ENCODE measurements at regions not wholly inside any gene's neighbourhood (a gene's known extent, or its start where the extent isn't known, plus 50 kb on each side); places are given as distances from the start of the nearest gene placed in this dataset.

GRCh38 chr13:34039678-34040077 is 221.7 kb downstream of the RFC3 start:
- TF ChIP-seq, protein P1, sequence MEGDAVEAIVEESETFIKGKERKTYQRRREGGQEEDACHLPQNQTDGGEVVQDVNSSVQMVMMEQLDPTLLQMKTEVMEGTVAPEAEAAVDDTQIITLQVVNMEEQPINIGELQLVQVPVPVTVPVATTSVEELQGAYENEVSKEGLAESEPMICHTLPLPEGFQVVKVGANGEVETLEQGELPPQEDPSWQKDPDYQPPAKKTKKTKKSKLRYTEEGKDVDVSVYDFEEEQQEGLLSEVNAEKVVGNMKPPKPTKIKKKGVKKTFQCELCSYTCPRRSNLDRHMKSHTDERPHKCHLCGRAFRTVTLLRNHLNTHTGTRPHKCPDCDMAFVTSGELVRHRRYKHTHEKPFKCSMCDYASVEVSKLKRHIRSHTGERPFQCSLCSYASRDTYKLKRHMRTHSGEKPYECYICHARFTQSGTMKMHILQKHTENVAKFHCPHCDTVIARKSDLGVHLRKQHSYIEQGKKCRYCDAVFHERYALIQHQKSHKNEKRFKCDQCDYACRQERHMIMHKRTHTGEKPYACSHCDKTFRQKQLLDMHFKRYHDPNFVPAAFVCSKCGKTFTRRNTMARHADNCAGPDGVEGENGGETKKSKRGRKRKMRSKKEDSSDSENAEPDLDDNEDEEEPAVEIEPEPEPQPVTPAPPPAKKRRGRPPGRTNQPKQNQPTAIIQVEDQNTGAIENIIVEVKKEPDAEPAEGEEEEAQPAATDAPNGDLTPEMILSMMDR (IDR thresholded peaks at IDR 0.05; ENCODE audit: low read depth, low read length), result no peak

DNA sequence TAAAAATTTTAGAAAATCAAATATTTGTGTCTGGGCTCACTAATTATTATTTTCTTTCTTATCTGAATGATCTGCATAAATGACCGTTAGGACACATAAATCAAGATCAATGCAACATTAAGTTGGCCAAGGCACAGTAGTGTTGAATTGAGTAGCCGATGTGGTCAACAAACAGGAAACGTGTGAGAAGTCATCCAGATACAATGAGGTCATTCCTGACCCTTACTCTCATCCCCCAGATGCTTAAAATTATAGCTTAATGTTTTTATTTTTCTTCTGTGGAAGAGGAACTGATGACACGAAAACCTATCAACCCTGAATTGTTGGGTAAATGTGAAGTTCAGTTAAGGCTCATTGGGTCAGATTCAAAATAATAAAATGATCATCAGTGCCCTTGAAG is 222.9 kb downstream of the RFC3 start:
- TF ChIP-seq, protein P1 (IDR thresholded peaks at IDR 0.05; ENCODE audit: low read depth, low read length), result no peak
- DNase-seq (ENCODE audit: low read depth in 2 of 2), result no peak
- H3K4me3 ChIP-seq (replicated peaks in 1 of 2; ENCODE audit: low read depth in 2 of 2, low read length in 2 of 2), result no peak overlapping the region

More at GRCh38 chr13:34039678-34040077, 221.7 kb downstream of the RFC3 start:
- H3K4me3 ChIP-seq (replicated peaks in 1 of 2; ENCODE audit: low read depth in 2 of 2, low read length in 2 of 2), result no peak overlapping the region
- DNase-seq (ENCODE audit: low read depth in 2 of 2), result no peak

DNA sequence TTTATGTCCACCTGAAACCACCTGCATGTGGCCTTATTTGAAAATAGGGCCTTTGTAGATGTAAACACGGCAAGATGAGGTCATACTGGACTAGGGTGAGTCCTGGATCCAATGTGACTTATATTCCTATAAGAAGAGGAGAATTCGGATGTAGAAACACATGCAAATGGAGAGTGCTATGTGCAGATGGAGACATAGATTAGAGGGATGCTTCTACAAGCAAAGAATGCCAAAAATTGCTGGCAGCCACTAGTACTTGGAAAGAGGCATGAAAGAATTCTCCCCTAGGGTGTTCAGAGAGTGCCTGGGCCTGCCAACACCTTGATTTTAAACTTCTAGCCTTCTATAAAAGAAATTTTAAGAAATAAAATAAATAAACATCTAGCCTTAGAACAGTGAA is 226.1 kb downstream of the RFC3 start:
- DNase-seq (ENCODE audit: low read depth in 2 of 2), result peak; percentile 6 to 36
- no peak overlapping the region for H3K4me3 ChIP-seq (replicated peaks in 1 of 2; ENCODE audit: low read depth in 2 of 2, low read length in 2 of 2)
- TF ChIP-seq, protein P1 (IDR thresholded peaks at IDR 0.05; ENCODE audit: low read depth, low read length), result no peak

GRCh38 chr13:34044660-34045080 is 226.7 kb downstream of the RFC3 start:
- TF ChIP-seq, protein P1 (IDR thresholded peaks at IDR 0.05; ENCODE audit: low read depth, low read length), result no peak
- DNase-seq (ENCODE audit: low read depth in 2 of 2), result peak; percentile 66 to 73
- H3K4me3 ChIP-seq (replicated peaks in 1 of 2; ENCODE audit: low read depth in 2 of 2, low read length in 2 of 2), result no peak overlapping the region

DNA sequence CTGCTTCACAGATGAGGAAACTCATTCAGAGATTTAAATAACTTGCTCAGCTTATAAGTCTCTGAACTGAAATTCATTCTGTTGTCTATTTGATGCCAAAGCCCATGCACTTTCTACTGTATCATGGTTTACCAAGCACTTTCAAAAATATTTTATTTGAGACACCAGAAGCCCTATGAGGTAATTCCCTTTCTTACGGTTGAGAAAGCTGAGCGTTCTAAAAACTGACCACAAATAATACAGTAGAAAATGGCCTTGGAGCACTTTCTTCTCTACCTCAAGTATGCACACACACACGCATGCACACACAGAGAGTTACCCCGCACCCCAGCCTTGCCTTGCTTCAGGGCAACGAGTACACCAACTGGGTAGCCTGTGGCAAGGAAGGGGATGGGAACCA is 228.5 kb downstream of the RFC3 start:
- no peak overlapping the region for H3K4me3 ChIP-seq (replicated peaks in 1 of 2; ENCODE audit: low read depth in 2 of 2, low read length in 2 of 2)
- TF ChIP-seq, protein P1 (IDR thresholded peaks at IDR 0.05; ENCODE audit: low read depth, low read length), result no peak
- no peak for DNase-seq (ENCODE audit: low read depth in 2 of 2)

- DNase-seq (ENCODE audit: low read depth in 2 of 2), result no peak
- TF ChIP-seq, protein P1 (IDR thresholded peaks at IDR 0.05; ENCODE audit: low read depth, low read length), result no peak
- no peak overlapping the region for H3K4me3 ChIP-seq (replicated peaks in 1 of 2; ENCODE audit: low read depth in 2 of 2, low read length in 2 of 2)
Measured at GRCh38 chr13:34048652-34049051, 230.7 kb downstream of the RFC3 start.

- TF ChIP-seq, protein P1 (IDR thresholded peaks at IDR 0.05; ENCODE audit: low read depth, low read length), result no peak
- H3K4me3 ChIP-seq (replicated peaks in 1 of 2; ENCODE audit: low read depth in 2 of 2, low read length in 2 of 2), result no peak overlapping the region
- DNase-seq (ENCODE audit: low read depth in 2 of 2), result no peak
Measured at GRCh38 chr13:34056733-34057258, 238.8 kb downstream of the RFC3 start.

Measured in cardiac fibroblast (primary cell).